ENCODE measurements at regions not wholly inside any gene's neighbourhood (a gene's known extent, or its start where the extent isn't known, plus 50 kb on each side); places are given as distances from the start of the nearest gene placed in this dataset.

DNA sequence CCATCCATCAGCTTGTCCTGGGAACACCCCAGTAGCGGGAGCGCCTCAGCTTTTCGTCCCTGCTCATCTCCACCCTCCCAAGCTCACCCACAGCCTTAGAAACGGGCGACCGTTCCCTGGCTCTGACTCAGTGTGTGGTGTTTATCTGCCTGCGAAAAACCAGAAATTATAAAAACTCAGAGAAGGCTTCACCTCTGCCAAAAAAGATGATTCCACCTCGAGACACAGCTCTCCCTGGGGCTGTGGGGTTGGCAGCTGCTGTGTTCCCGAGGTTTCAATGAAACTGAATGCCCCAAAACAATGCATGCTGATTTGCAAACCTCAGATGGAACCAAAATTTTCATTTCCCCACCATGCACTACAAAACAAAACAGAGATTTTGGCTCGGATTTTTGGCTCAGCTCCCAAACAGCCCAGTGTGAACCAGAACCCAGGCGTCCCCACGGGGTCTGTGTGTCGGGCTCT lies 62.4 kb upstream of the MED9 start:
- H3K36me3 Mint-ChIP-seq, result no peaks in the 10 kb centered on the region
- no peak for DNase-seq (ENCODE audit: low spot score)
- no peak overlapping the region for H3K4me3 Mint-ChIP-seq
- peaks cover 5% of the 10 kb centered on the region for H3K4me1 Mint-ChIP-seq
- H3K9me3 Mint-ChIP-seq, result peaks cover 30% of the 10 kb centered on the region
- H3K27me3 Mint-ChIP-seq (ENCODE audit: low read depth), result peaks cover 10% of the 10 kb centered on the region
- TF ChIP-seq, protein P1, sequence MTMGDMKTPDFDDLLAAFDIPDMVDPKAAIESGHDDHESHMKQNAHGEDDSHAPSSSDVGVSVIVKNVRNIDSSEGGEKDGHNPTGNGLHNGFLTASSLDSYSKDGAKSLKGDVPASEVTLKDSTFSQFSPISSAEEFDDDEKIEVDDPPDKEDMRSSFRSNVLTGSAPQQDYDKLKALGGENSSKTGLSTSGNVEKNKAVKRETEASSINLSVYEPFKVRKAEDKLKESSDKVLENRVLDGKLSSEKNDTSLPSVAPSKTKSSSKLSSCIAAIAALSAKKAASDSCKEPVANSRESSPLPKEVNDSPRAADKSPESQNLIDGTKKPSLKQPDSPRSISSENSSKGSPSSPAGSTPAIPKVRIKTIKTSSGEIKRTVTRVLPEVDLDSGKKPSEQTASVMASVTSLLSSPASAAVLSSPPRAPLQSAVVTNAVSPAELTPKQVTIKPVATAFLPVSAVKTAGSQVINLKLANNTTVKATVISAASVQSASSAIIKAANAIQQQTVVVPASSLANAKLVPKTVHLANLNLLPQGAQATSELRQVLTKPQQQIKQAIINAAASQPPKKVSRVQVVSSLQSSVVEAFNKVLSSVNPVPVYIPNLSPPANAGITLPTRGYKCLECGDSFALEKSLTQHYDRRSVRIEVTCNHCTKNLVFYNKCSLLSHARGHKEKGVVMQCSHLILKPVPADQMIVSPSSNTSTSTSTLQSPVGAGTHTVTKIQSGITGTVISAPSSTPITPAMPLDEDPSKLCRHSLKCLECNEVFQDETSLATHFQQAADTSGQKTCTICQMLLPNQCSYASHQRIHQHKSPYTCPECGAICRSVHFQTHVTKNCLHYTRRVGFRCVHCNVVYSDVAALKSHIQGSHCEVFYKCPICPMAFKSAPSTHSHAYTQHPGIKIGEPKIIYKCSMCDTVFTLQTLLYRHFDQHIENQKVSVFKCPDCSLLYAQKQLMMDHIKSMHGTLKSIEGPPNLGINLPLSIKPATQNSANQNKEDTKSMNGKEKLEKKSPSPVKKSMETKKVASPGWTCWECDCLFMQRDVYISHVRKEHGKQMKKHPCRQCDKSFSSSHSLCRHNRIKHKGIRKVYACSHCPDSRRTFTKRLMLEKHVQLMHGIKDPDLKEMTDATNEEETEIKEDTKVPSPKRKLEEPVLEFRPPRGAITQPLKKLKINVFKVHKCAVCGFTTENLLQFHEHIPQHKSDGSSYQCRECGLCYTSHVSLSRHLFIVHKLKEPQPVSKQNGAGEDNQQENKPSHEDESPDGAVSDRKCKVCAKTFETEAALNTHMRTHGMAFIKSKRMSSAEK (CRISPR knock-in tag; IDR thresholded peaks at IDR 0.05; ENCODE audit: borderline replicate concordance), result no peak
- TF ChIP-seq, protein P2, sequence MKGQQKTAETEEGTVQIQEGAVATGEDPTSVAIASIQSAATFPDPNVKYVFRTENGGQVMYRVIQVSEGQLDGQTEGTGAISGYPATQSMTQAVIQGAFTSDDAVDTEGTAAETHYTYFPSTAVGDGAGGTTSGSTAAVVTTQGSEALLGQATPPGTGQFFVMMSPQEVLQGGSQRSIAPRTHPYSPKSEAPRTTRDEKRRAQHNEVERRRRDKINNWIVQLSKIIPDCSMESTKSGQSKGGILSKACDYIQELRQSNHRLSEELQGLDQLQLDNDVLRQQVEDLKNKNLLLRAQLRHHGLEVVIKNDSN (CRISPR knock-in tag; IDR thresholded peaks at IDR 0.05), result no peak
- TF ChIP-seq, protein P3, sequence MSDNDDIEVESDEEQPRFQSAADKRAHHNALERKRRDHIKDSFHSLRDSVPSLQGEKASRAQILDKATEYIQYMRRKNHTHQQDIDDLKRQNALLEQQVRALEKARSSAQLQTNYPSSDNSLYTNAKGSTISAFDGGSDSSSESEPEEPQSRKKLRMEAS (CRISPR knock-in tag; IDR thresholded peaks at IDR 0.05), result no peak
- TF ChIP-seq JAZF1 (CRISPR knock-in tag; IDR thresholded peaks at IDR 0.05) (no peak), PRRX2 (CRISPR knock-in tag; IDR thresholded peaks at IDR 0.05) (no peak)
- TF ChIP-seq, protein P4, sequence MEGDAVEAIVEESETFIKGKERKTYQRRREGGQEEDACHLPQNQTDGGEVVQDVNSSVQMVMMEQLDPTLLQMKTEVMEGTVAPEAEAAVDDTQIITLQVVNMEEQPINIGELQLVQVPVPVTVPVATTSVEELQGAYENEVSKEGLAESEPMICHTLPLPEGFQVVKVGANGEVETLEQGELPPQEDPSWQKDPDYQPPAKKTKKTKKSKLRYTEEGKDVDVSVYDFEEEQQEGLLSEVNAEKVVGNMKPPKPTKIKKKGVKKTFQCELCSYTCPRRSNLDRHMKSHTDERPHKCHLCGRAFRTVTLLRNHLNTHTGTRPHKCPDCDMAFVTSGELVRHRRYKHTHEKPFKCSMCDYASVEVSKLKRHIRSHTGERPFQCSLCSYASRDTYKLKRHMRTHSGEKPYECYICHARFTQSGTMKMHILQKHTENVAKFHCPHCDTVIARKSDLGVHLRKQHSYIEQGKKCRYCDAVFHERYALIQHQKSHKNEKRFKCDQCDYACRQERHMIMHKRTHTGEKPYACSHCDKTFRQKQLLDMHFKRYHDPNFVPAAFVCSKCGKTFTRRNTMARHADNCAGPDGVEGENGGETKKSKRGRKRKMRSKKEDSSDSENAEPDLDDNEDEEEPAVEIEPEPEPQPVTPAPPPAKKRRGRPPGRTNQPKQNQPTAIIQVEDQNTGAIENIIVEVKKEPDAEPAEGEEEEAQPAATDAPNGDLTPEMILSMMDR (IDR thresholded peaks at IDR 0.05), result no peak
- TF ChIP-seq, protein P5, sequence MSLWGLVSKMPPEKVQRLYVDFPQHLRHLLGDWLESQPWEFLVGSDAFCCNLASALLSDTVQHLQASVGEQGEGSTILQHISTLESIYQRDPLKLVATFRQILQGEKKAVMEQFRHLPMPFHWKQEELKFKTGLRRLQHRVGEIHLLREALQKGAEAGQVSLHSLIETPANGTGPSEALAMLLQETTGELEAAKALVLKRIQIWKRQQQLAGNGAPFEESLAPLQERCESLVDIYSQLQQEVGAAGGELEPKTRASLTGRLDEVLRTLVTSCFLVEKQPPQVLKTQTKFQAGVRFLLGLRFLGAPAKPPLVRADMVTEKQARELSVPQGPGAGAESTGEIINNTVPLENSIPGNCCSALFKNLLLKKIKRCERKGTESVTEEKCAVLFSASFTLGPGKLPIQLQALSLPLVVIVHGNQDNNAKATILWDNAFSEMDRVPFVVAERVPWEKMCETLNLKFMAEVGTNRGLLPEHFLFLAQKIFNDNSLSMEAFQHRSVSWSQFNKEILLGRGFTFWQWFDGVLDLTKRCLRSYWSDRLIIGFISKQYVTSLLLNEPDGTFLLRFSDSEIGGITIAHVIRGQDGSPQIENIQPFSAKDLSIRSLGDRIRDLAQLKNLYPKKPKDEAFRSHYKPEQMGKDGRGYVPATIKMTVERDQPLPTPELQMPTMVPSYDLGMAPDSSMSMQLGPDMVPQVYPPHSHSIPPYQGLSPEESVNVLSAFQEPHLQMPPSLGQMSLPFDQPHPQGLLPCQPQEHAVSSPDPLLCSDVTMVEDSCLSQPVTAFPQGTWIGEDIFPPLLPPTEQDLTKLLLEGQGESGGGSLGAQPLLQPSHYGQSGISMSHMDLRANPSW (CRISPR knock-in tag; conservative IDR thresholded peaks at IDR 0.05; ENCODE audit: low read depth), result no peak
- TF ChIP-seq, protein P6, sequence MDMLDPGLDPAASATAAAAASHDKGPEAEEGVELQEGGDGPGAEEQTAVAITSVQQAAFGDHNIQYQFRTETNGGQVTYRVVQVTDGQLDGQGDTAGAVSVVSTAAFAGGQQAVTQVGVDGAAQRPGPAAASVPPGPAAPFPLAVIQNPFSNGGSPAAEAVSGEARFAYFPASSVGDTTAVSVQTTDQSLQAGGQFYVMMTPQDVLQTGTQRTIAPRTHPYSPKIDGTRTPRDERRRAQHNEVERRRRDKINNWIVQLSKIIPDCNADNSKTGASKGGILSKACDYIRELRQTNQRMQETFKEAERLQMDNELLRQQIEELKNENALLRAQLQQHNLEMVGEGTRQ (CRISPR knock-in tag; IDR thresholded peaks at IDR 0.05), result no peak
- POLR2A ChIA-PET, result no interaction called here
- CTCF ChIA-PET, result interaction anchor here (0.8 kb wide), 1 partner anchor 83 kb away, joined by 3 read pairs; no protein-coding TSS in a partner anchor
- ATAC-seq, result no peak
- H3K27ac Mint-ChIP-seq, result no peak overlapping the region

DNA sequence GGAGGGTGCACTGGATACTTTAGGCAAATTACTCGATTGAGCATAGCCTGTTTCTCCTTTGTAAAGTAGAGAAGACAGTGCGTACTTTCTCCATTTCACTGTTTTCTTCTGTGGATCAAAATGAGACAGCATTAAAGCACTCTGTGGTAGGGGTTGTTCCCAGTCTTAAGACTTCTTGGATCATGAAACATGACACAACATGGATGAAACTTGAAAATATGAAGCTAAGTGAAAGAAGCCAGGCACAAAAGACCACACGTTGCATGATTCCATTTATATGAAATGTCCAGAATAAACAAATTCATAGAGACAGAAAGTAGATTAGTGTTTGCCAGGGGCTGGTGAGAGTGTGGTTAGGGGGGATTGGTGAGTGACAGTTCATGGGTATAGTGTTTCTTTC lies 61.8 kb upstream of the MED9 start:
- Mint-ChIP-seq H3K27ac (no peak overlapping the region), H3K4me3 (no peak overlapping the region), H3K36me3 (no peaks in the 10 kb centered on the region), H3K9me3 (peaks cover 35% of the 10 kb centered on the region), H3K4me1 (peaks cover 5% of the 10 kb centered on the region), H3K27me3 (ENCODE audit: low read depth) (peaks cover 17% of the 10 kb centered on the region)
- TF ChIP-seq ATF1 (CRISPR knock-in tag; IDR thresholded peaks at IDR 0.05), result no peak
- no peak for TF ChIP-seq ZNF416 (CRISPR knock-in tag; IDR thresholded peaks at IDR 0.05)
- TF ChIP-seq, protein P7, sequence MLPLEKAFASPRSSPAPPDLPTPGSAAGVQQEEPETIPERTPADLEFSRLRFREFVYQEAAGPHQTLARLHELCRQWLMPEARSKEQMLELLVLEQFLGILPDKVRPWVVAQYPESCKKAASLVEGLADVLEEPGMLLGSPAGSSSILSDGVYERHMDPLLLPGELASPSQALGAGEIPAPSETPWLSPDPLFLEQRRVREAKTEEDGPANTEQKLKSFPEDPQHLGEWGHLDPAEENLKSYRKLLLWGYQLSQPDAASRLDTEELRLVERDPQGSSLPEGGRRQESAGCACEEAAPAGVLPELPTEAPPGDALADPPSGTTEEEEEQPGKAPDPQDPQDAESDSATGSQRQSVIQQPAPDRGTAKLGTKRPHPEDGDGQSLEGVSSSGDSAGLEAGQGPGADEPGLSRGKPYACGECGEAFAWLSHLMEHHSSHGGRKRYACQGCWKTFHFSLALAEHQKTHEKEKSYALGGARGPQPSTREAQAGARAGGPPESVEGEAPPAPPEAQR (CRISPR knock-in tag; IDR thresholded peaks at IDR 0.05), result no peak
- ATAC-seq (no peak), DNase-seq (ENCODE audit: low spot score) (no peak)
- ChIA-PET CTCF (interaction anchor here (0.8 to 1.3 kb wide), 2 partner anchors 27 to 82 kb away, joined by 3 read pairs; no protein-coding TSS in a partner anchor), POLR2A (no interaction called here)

Measured in WTC11 (cell line).